Epithelial cell of prostate (primary cell): ENCODE measurements at regions not wholly inside any gene's neighbourhood (a gene's known extent, or its start where the extent isn't known, plus 50 kb on each side); places are given as distances from the start of the nearest gene placed in this dataset.

Experiments used
- DNase-seq: peaks from one replicate; pipeline ENCODE4 v3.0.0-alpha.2; 2011; ENCODE audit warnings: low read depth, low spot score
- H3K27ac ChIP-seq: fragments of 450-650 bp; 2 replicates; pipeline ENCODE4 v1.5.1; 2017; ENCODE audit warnings: mild to moderate bottlenecking

DNA sequence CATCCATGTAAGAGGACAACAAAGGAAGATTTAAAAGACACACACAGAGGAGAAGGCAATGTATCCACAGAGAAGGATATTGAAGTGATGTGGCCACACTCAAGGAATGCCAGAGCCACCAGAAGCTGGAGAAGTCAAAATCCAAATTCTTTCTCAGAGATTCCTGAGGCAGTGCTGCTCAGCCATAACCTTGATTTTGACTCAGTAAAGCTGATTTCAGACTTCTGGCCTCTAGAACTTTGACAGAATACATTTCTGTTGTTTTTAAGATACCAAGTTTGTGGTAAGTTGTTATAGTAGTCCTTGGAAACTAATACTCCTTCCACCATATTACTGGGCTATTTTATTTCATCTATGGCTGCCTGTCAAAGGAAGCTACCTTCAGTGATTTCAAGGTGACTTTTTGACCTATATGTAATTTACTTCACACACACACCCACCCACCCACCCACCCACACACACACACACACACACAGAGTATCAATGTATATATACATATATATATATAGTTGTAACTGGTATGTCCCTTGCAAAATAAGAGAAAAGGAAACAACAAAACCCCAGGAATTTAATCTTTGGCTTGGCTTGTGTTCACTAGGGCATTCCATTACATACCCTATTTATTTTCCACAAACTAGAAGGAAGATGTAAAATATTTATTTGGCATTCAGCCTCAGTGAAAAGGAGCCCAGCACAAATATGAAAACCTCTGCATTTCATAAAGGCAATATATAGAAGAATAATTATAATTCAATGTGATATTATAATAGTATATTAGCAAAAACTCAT, 142.1 kb upstream of the PTGFR start:
- no peak for DNase-seq
- no peak overlapping the region for H3K27ac ChIP-seq

DNA sequence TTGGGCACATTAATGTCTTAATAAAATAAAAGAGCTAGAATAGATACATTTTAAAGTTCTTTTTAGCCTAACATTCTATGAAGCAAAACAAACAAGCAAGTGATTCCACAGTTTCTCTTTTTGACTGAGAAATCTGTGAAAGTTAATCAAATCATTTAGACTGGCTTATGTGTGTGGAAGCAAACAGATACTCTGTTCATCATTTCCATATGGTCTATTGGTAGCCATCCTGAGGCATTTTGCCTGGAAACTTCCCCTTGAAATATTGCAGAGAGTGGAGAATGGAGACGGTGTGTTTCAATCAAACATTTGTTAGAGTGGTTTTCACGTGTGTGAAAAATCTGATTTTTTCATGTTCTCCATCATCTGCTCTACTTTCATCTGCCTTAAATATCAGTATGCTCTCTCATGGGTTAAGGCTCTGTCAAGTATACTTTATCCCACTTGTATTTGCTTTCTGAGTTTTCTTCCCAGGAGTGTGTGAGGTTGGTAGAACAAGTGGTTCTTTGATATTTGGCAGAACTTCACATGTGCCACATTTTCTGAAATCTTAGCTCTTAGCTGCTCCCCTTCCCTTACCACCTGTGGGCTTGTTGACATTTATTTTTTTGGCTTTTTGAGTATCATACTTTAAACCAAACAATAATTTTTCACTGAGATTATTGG, 139.1 kb upstream of the PTGFR start:
- no peak overlapping the region for H3K27ac ChIP-seq
- DNase-seq = no peak

DNA sequence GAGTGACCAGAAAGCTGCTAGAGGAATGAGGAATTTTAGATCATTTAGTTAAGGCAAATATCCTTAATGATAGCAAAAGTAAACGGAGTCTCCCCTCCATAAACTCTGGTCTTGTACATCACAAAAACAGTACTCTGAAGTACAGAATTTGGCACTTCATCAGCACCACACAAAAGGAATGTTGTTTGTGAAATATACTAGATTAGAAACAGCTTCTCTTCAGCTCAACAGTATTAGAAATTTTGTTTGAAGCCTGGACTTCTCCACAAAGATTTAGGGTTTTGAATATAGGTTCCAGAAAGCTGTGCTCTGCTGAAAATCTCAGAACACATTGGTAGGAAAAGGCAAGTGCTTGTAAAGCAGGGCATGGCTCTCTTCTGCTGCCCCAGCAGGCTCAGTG, 135.1 kb upstream of the PTGFR start:
- no peak for DNase-seq
- H3K27ac ChIP-seq = no peak overlapping the region

DNA sequence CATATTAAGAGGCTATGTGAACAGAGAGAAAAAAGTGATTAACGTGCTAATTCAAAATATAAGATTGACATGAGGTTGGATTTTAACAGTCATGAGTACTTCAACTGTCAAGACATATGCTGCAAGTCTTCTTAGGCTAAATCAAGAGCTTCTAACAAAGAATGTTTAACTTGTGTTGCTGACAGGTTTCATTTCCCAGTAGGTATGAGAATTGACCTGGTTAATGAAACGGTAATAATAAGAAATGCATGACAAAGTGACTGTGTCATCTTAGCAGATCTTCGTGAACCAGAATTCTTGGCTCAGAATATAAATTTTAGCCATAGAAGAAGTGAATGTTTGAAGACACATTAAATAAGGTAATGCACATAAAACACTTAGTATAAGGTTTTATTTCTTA, 132.6 kb upstream of the PTGFR start:
- DNase-seq = no peak
- H3K27ac ChIP-seq = no peak overlapping the region

DNA sequence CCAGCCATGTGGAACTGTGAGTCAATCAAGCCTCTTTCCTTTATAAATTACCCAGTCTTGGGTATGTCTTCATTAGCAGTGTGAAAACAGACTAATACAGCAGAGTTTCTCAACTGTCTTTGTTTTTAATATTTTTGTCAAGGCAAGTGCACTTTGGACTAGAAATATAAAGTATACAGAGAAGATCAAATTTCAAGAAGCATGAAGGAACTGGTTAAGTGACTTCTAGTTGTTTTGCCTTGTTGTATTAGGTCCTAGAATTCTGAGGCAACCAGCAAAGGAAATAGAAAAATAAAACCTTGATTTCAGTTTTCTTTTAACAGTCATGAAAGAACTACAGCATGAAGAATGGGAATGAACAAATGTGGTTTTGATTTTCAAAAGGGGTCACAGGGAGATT, 131.1 kb upstream of the PTGFR start:
- no peak overlapping the region for H3K27ac ChIP-seq
- no peak for DNase-seq

DNA sequence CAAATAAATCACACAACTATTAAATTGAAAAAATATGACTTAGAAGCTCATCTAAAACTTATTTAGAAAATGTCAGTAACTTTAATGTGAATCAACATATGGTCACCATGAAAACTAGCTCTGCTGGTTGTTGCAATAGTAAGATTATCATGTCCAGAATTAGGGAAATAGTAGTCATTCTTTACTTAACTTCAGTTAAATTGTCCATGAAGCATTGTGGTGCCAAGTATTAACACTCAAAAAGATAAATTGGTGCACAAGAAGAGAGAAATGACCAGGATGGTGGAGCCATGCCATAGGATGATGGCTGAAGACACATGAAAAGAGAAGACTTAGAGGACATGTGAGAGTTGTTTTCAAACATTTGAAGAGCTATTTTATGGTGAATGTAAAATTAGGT, 130.2 kb upstream of the PTGFR start:
- no peak for DNase-seq
- no peak overlapping the region for H3K27ac ChIP-seq

DNA sequence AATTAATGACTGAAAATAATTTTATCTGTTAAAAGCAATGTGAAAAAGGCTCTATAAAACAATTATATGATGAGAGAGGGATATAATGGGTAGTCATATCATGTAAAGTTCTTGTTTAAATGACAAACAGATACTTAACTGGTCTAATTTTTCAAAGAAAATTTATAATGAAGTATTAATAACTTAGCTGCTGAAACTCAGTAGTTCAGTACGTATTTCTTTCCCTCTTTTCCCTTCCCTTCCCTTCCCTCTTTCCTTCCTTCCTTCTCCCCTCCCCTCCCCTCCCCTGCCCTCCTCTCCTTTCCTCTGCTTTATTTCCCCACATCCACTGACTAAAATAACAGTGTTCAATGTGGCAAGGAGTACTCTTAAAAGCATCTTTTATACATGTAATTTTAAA, 123.1 kb upstream of the PTGFR start:
- H3K27ac ChIP-seq = no peak overlapping the region
- DNase-seq = no peak

DNA sequence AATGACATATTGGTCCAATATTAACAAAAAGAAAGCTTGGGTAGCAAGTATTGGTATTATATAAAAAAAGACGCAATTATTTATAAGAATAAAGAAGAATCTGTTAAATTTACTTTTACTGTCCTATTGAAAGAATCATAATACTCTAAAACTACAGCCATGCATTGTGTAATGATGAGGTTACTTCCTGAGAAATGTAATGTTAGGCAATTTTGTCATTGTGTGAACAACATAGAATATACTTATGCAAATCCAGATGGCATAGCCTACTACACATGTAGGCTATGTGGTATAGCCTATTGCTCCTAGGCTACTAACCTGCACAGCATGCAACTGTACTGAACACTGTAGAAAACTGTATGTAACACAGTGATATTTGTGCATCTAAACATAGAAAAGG, 121.2 kb upstream of the PTGFR start:
- no peak overlapping the region for H3K27ac ChIP-seq
- no peak for DNase-seq

DNA sequence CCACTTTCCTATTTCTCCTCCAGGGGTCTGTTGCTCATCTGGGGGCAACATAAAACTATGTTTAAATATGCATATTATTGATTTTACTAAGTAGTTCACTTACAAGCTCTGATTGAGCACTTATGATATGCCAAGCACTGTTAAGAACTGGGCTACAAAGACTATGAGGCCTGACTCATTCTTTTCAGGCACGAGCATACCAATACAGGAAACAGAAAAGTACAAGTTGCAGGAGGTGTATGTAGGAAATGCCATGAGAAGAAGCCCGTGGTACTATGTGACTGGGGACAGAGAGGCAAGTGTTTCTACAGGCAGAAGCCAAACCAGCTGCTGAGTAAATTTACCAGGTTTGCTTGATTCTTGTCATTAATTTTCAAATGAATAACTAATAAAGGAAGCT, 120.4 kb upstream of the PTGFR start:
- no peak overlapping the region for H3K27ac ChIP-seq
- peak; percentile 31 for DNase-seq

DNA sequence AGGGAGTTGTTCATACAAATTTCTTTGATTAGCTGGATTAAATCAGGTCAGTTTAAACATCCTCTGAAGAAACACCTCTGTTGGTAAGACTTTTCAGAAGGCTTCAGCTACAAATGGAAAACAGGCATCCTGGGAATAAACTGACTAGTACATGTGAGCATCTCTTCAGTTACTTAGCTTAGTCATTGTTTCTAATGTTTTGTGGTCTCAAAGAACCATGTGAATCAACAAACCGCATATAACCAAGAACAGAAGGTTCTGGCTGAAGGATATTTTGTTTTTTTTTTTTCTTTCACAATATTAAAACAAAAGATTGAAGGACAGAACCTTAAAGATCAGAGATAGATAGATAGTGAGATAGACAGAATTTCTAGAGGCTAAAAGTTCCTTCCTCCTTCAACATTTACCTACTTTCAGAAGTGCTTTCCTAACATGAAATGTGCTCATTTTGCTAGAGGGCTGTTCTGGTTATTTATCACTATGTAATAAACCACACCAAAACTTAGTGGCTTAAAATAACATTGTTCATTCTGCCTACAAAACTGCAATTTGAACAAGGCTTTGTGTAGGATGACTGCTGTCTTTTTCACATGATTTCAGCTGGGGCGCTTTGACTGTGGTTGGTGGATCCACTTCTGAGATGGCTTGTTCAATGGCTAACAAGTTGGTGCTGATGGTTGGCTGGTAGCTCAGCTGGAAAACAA, 119.8 kb upstream of the PTGFR start:
- peak; percentile 3 for DNase-seq
- no peak overlapping the region for H3K27ac ChIP-seq

DNA sequence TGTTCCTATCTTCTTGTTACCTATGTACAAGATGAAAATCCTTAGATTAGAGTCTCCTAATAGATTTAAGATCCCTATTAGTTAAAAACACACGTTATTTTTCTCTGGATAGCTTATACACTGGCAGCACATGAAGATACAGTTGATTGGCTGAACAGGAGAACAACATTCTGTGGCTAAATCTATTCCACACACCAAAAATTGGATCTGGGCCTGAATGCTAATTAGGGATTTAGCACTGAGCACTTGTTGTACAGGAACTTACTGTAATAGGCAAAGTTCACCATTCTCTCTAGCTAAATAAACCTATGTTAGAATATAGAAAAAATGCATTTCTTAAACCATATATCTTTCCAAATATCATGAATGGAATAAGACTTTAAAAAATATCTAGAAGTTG, 117.1 kb upstream of the PTGFR start:
- no peak for DNase-seq
- no peak overlapping the region for H3K27ac ChIP-seq

DNA sequence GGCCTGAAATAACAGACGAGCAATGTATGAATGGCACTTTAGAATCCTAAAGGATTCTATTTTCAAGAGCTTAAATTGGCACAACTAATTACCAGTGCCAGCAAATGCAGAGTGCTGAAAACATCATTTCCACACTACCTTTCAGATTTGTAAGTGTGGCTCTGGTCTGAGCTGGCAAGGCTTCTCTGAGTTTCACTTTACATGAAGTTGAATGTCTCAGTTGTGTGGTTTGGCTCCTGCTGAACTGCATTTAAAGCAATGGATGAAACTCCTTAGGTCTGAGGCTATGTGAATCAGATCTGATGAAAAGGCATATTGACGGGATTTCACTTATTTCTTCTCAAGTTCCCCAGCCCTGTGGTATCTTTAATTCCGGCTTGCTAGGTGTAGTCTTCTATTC, 114.8 kb upstream of the PTGFR start:
- H3K27ac ChIP-seq = no peak overlapping the region
- DNase-seq = no peak

DNA sequence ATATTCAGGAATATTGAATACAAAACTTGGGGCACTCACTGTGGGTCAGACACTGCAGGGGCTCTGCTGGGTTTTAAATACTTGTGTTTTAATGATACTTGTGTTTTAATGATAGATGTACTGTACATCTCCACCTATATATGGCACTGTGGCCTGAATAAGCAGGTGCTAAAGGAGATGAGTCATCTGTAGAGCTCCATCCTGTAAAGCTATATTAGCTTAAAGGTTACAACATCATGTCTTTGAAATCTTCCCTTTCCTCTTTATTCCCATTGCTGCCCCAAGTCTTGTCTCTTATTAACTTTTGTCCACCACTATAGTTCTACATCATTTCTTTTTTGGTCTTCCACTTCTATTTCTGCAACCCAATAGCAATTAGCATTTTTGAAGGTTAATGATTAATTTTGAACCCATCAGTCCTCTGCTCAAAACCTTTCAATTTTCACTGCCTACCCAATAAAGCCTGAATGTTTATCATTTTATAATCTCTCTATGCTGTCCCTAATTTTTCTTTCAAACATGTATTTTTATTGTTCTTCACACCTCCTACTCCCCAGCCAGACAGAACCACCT, 113.3 kb upstream of the PTGFR start:
- peak; percentile 8 for DNase-seq
- no peak overlapping the region for H3K27ac ChIP-seq

DNA sequence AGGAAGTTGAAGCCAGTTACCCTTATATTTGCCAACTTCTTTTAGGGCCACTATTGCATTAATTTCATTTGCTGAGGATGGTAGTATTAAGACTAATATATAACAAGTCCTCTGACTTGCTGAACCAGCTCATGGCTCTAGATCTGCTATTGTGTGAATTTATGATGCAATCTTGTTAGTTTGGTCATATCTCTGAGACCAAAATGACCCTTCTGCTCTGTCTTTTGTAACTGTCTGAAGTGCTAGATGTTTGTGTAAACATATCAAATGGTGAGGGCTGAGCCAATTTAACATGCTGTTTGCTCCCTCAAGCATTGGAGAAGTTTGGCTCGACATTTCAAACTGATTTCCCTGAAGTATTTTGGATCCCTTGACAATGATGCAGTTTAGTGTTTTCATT, 106.9 kb upstream of the PTGFR start:
- no peak overlapping the region for H3K27ac ChIP-seq
- DNase-seq = no peak

DNA sequence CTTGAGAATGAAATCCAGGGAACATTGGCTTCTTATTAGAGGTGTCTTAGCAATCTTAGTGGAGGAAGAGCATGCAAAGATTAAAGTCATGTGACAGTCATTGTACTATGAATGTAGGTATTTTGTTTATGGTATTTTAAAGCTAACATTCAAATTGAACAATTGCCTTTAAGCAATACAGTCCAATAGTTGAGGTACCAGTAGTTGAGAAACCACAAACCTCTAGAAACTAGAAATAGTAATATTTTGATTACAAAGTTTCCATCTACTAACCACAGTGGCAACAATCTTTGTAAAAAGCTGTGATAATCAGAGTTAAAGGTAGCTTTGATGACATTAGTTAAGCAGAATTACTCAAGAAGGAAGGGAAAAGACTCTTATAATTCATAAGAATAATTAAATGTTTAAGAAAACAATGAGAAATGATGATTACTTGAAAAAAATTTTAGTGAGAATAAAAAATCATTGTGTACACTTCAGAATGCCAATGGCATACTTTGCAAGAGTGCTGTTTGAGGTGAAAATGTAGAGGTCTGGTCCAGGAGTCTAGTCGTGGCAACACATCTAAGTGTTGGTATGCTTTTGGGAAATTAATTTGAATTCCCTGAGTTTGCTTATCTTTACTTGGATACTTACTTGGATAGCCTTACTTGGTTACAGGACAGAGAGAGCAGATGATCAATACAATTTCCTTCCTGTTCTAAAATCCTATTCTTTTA, 104.9 kb upstream of the PTGFR start:
- no peak for DNase-seq
- no peak overlapping the region for H3K27ac ChIP-seq

DNA sequence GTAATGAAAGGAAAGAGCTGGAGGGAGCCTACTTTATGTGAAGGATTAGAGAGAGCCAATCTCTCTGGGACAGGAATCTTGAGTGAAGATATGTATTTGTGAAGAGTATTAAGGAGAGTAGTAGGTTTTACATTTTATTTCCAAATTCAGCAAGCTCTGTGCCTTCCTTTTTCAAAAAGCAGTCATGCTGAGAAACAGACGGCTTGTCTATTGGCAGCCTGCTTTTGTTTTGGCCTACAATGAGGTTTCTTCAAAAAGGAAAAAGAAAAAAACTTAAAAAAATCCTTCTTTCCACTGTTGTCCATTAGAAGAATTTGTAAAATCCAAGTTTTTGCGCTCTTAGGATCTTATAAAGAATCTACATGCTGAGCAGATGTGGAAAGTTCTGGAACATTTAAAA, 103.6 kb upstream of the PTGFR start:
- H3K27ac ChIP-seq = no peak overlapping the region
- no peak for DNase-seq

DNA sequence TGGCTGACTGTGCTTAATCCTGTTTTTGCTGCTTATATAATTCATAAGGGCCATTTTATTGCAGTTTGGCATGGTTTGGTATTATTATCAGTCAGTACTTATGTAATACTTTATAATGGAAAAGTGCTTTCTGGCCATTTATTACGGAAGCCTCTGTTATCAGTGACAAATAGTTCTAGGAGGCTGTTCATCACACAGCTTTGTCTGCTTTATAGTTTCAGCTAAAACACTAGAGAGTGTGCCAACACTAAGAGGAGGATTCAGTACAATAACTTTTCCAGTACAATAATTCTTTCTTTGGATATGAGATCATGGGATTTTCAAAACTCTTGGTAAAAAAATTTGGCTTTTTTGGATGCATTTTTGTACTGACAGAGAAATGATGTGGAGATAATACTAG, 102.9 kb upstream of the PTGFR start:
- no peak for DNase-seq
- H3K27ac ChIP-seq = no peak overlapping the region

DNA sequence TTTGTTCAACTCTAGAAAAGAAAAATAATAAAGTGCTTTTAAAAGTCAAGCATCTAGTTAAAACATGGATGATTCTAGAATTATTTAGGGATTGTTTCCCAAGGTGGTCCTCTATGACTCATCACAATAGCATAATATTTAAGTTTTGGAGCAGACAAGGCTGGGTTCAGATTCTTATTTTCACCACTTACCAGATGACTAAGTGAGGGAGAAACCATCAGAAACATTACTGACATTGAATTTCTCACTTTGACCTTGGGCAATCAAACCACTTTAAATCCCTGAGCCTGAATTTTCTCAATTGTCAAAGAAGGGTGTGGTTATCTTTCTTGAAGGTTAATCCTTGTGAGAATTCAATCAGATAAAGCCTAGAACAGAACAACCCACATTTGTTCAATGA, 102.5 kb upstream of the PTGFR start:
- DNase-seq = no peak
- no peak overlapping the region for H3K27ac ChIP-seq

DNA sequence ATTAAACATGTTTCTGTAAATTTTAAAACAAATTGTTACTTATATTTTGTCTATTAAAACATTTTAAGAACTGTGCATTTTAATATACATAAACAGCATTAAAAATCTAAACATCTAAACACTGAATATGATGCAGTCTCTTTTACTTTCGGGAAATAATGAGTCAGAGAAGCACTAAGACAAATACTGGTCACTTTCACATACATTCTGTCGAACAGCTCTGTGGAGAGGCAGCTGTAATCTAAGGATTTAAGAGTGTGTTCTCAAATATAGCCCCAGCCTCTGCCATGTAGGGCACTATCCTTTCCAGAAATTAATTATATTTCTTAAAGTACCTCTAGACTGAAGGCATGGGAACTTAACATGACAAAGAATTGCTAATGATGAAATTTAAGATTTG, 89.6 kb upstream of the PTGFR start:
- H3K27ac ChIP-seq = no peak overlapping the region
- no peak for DNase-seq

DNA sequence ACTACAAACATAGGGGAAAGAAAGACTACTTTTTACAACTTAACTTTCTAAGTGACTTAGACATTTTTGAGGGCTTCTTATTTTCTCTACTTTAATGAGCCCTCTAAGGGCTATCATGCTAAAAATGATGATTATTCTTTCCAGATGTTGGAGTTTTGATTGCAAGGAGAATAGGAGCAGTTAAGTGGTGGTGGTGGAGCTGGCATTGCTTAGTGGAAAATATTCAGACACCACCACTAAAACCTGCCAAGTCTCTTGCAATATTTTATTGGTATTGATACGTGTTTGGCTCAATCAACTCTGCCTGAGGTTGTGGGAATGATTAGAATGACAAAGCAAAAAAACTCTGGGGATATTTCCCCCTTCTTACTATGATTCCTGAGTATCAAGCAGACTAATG, 82.6 kb upstream of the PTGFR start:
- no peak for DNase-seq
- no peak overlapping the region for H3K27ac ChIP-seq

DNA sequence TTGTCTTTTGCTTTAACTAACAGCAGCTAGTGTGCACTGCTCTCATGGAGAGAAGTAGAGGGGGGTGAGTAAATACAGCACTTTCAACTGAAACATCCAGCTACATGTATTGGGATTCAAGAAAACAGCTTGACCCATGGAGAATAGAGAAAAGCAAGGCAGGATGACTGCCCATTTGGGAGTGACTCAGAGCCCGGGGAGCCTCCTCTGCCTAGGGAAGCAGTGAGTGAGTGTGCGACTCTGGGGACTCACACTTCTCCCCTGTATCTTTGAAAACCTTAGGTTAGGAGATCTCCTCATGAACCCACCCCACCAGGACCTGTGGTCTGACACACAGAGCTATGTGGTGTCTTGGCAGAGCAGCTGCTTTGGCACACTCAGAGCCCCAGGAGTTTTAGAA, 82.0 kb upstream of the PTGFR start:
- no peak overlapping the region for H3K27ac ChIP-seq
- no peak for DNase-seq
